Thoracic aorta (tissue), 2 donors: ENCODE measurements at regions not wholly inside any gene's neighbourhood (a gene's known extent, or its start where the extent isn't known, plus 50 kb on each side); places are given as distances from the start of the nearest gene placed in this dataset.
"Not testable (repeated sequence)": the region's sequence is repeated elsewhere in the genome, so short reads cannot be mapped to it uniquely, and the experiment has no call there.

Experiments used
- ATAC-seq: fragments of 150-250 bp; one replicate; pipeline ENCODE4 v1.8.0; 2017; ENCODE audit warnings: low read depth; ENCODE audit not compliant: insufficient number of reproducible peaks, low FRiP score
- DNase-seq: peaks from one replicate; pipeline ENCODE4 v3.0.0-alpha.2; 2020; ENCODE audit warnings: low spot score
- H3K27ac ChIP-seq, 2 donors: fragments of 200-600 bp; sonication (generic); 1 replicate in 1 of 2; 2 replicates in 1 of 2; pipeline ENCODE4 v1.5.1; 2016; ENCODE audit warnings: mild to moderate bottlenecking in 2 of 2, moderate library complexity in 2 of 2
- H3K27me3 ChIP-seq: fragments of 200-600 bp; sonication (generic); replicated peaks from 2 replicates; pipeline ENCODE4 v1.6.0; 2016; ENCODE audit warnings: mild to moderate bottlenecking; ENCODE audit not compliant: insufficient read depth
- H3K36me3 ChIP-seq: fragments of 200-600 bp; sonication (generic); one replicate; pipeline ENCODE4 v1.5.1; 2016
- H3K4me1 ChIP-seq, 2 donors: fragments of 200-600 bp; sonication (generic); 1 replicate in 1 of 2; 2 replicates in 1 of 2; pipeline versions ENCODE4 v1.5.1 to v1.6.0; 2016; ENCODE audit warnings: low read depth in 2 of 2, mild to moderate bottlenecking in 1 of 2; ENCODE audit not compliant: control insufficient read depth in 1 of 2
- H3K4me3 ChIP-seq: fragments of 200-600 bp; sonication (generic); 2 replicates; pipeline ENCODE4 v1.5.1; 2016; ENCODE audit warnings: mild to moderate bottlenecking
- H3K9me3 ChIP-seq: fragments of 200-600 bp; sonication (generic); 2 replicates; pipeline ENCODE4 v1.5.1; 2016
- CTCF ChIP-seq: fragments of 200-600 bp; sonication (generic); IDR thresholded peaks from one replicate; pipeline ENCODE4 v1.5.1; 2019; ENCODE audit warnings: antibody characterized with exemption

GRCh38 chr4:126183206-126183605, 868.5 kb downstream of the FAT4 start:
- H3K27ac ChIP-seq, result no peak overlapping the region
- H3K27me3 ChIP-seq, result no peaks in the 10 kb centered on the region
- DNase-seq (no peak), ATAC-seq (no peak)
- TF ChIP-seq CTCF, result no peak
- no peaks in the 10 kb centered on the region for H3K4me1 ChIP-seq
- H3K36me3 ChIP-seq, result no peaks in the 10 kb centered on the region
- no peak overlapping the region for H3K4me3 ChIP-seq
- no peaks in the 10 kb centered on the region for H3K9me3 ChIP-seq

GRCh38 chr4:126191536-126191935, 876.8 kb downstream of the FAT4 start:
- no peak for TF ChIP-seq CTCF
- no peak for DNase-seq
- no peak for ATAC-seq
- H3K4me3 ChIP-seq, result no peak overlapping the region
- no peaks in the 10 kb centered on the region for H3K9me3 ChIP-seq
- H3K36me3 ChIP-seq, result no peaks in the 10 kb centered on the region
- no peak overlapping the region for H3K27ac ChIP-seq
- no peaks in the 10 kb centered on the region for H3K4me1 ChIP-seq
- no peaks in the 10 kb centered on the region for H3K27me3 ChIP-seq

- no peak for TF ChIP-seq CTCF
- Histone ChIP-seq H3K36me3 (no peaks in the 10 kb centered on the region), H3K27me3 (no peaks in the 10 kb centered on the region), H3K9me3 (no peaks in the 10 kb centered on the region), H3K4me3 (no peak overlapping the region), H3K27ac (no peak overlapping the region), H3K4me1 (no peaks in the 10 kb centered on the region)
- ATAC-seq (no peak), DNase-seq (no peak)
Measured at GRCh38 chr4:126192506-126192905, 877.8 kb downstream of the FAT4 start.

- not testable (repeated sequence) for H3K9me3 ChIP-seq, H3K27me3 ChIP-seq, H3K4me1 ChIP-seq, H3K4me3 ChIP-seq, ATAC-seq, H3K36me3 ChIP-seq, DNase-seq, H3K27ac ChIP-seq
Measured at GRCh38 chr4:126201251-126202138, 886.7 kb downstream of the FAT4 start.

GRCh38 chr4:126202226-126202625, 887.5 kb downstream of the FAT4 start:
- Histone ChIP-seq H3K4me3 (no peak overlapping the region), H3K27ac (no peak overlapping the region), H3K27me3 (no peaks in the 10 kb centered on the region), H3K36me3 (no peaks in the 10 kb centered on the region), H3K9me3 (no peaks in the 10 kb centered on the region), H3K4me1 (no peaks in the 10 kb centered on the region)
- no peak for DNase-seq
- ATAC-seq, result no peak
- no peak for TF ChIP-seq CTCF

GRCh38 chr4:126207910-126208309, 893.2 kb downstream of the FAT4 start:
- H3K4me3 ChIP-seq, result no peak overlapping the region
- H3K27ac ChIP-seq, result no peak overlapping the region
- peaks cover 0 to 9% of the 10 kb centered on the region in 2 donors for H3K4me1 ChIP-seq
- no peaks in the 10 kb centered on the region for H3K9me3 ChIP-seq
- no peaks in the 10 kb centered on the region for H3K36me3 ChIP-seq
- DNase-seq, result no peak
- no peaks in the 10 kb centered on the region for H3K27me3 ChIP-seq
- TF ChIP-seq CTCF, result no peak
- ATAC-seq, result no peak
